ENCODE measurements at regions not wholly inside any gene's neighbourhood (a gene's known extent, or its start where the extent isn't known, plus 50 kb on each side); places are given as distances from the start of the nearest gene placed in this dataset.
"Not testable (repeated sequence)": the region's sequence is repeated elsewhere in the genome, so short reads cannot be mapped to it uniquely, and the experiment has no call there.

- no peaks in the 10 kb centered on the region for H3K4me1 Mint-ChIP-seq
- peaks cover 1% of the 10 kb centered on the region for H3K27me3 Mint-ChIP-seq
- H3K27ac Mint-ChIP-seq: no peak overlapping the region
- no peaks in the 10 kb centered on the region for H3K36me3 Mint-ChIP-seq
- H3K4me3 Mint-ChIP-seq: no peak overlapping the region
- H3K9me3 Mint-ChIP-seq: no peaks in the 10 kb centered on the region
These were observed 103.2 kb upstream of the SPATA31D4 start for GRCh38 chr9:81824802-81825730.

GRCh38 chr9:81825846-81826516 lies 102.2 kb upstream of the SPATA31D4 start:
- Mint-ChIP-seq H3K9me3 (no peaks in the 10 kb centered on the region), H3K36me3 (no peaks in the 10 kb centered on the region), H3K4me3 (no peak overlapping the region), H3K27ac (no peak overlapping the region), H3K27me3 (peaks cover under 1% of the 10 kb centered on the region), H3K4me1 (no peaks in the 10 kb centered on the region)

GRCh38 chr9:81826517-81826906 lies 101.7 kb upstream of the SPATA31D4 start:
- Mint-ChIP-seq H3K9me3 (no peaks in the 10 kb centered on the region), H3K27me3 (no peaks in the 10 kb centered on the region), H3K27ac (no peak overlapping the region), H3K4me3 (no peak overlapping the region), H3K4me1 (no peaks in the 10 kb centered on the region), H3K36me3 (no peaks in the 10 kb centered on the region)

- Mint-ChIP-seq H3K9me3 (no peaks in the 10 kb centered on the region), H3K27me3 (no peaks in the 10 kb centered on the region), H3K4me1 (no peaks in the 10 kb centered on the region), H3K4me3 (no peak overlapping the region), H3K27ac (no peak overlapping the region), H3K36me3 (no peaks in the 10 kb centered on the region)
These were observed 100.5 kb upstream of the SPATA31D4 start for GRCh38 chr9:81827616-81828296.

- no peak overlapping the region for H3K4me3 Mint-ChIP-seq
- H3K36me3 Mint-ChIP-seq: no peaks in the 10 kb centered on the region
- H3K27me3 Mint-ChIP-seq: no peaks in the 10 kb centered on the region
- H3K9me3 Mint-ChIP-seq: no peaks in the 10 kb centered on the region
- H3K4me1 Mint-ChIP-seq: no peaks in the 10 kb centered on the region
- H3K27ac Mint-ChIP-seq: no peak overlapping the region
These were observed 98.9 kb upstream of the SPATA31D4 start for GRCh38 chr9:81829195-81829882.

GRCh38 chr9:81830431-81830830 lies 97.8 kb upstream of the SPATA31D4 start:
- H3K27me3 Mint-ChIP-seq, H3K4me1 Mint-ChIP-seq, H3K4me3 Mint-ChIP-seq, H3K36me3 Mint-ChIP-seq, H3K27ac Mint-ChIP-seq, H3K9me3 Mint-ChIP-seq: not testable (repeated sequence)

- Mint-ChIP-seq H3K4me3 (no peak overlapping the region), H3K27me3 (no peaks in the 10 kb centered on the region), H3K9me3 (no peaks in the 10 kb centered on the region), H3K36me3 (no peaks in the 10 kb centered on the region), H3K27ac (no peak overlapping the region), H3K4me1 (no peaks in the 10 kb centered on the region)
These were observed 95.5 kb upstream of the SPATA31D4 start for GRCh38 chr9:81832571-81833285.

GRCh38 chr9:81833563-81834345 lies 94.5 kb upstream of the SPATA31D4 start:
- Mint-ChIP-seq H3K4me1 (no peaks in the 10 kb centered on the region), H3K27ac (no peak overlapping the region), H3K36me3 (no peaks in the 10 kb centered on the region), H3K9me3 (no peaks in the 10 kb centered on the region), H3K4me3 (no peak overlapping the region), H3K27me3 (no peaks in the 10 kb centered on the region)

GRCh38 chr9:81841333-81841732 lies 86.9 kb upstream of the SPATA31D4 start:
- Mint-ChIP-seq H3K9me3 (no peaks in the 10 kb centered on the region), H3K36me3 (no peaks in the 10 kb centered on the region), H3K27ac (no peak overlapping the region), H3K4me1 (no peaks in the 10 kb centered on the region), H3K27me3 (no peaks in the 10 kb centered on the region), H3K4me3 (no peak overlapping the region)

- H3K27ac Mint-ChIP-seq: no peak overlapping the region
- H3K4me3 Mint-ChIP-seq: no peak overlapping the region
- no peaks in the 10 kb centered on the region for H3K36me3 Mint-ChIP-seq
- H3K9me3 Mint-ChIP-seq: no peaks in the 10 kb centered on the region
- no peaks in the 10 kb centered on the region for H3K27me3 Mint-ChIP-seq
- no peaks in the 10 kb centered on the region for H3K4me1 Mint-ChIP-seq
These were observed 84.1 kb upstream of the SPATA31D4 start for GRCh38 chr9:81844131-81844567.

GRCh38 chr9:81847181-81847915 lies 80.9 kb upstream of the SPATA31D4 start:
- Mint-ChIP-seq H3K27ac (no peak overlapping the region), H3K4me1 (no peaks in the 10 kb centered on the region)

GRCh38 chr9:81848472-81848871 lies 79.8 kb upstream of the SPATA31D4 start:
- Mint-ChIP-seq H3K27ac (no peak overlapping the region), H3K4me3 (no peak overlapping the region), H3K27me3 (no peaks in the 10 kb centered on the region), H3K9me3 (no peaks in the 10 kb centered on the region), H3K4me1 (no peaks in the 10 kb centered on the region), H3K36me3 (no peaks in the 10 kb centered on the region)

More at GRCh38 chr9:81847181-81847915, 80.9 kb upstream of the SPATA31D4 start:
- Mint-ChIP-seq H3K27me3 (no peaks in the 10 kb centered on the region), H3K36me3 (no peaks in the 10 kb centered on the region), H3K4me3 (no peak overlapping the region), H3K9me3 (no peaks in the 10 kb centered on the region)

- no peak overlapping the region for H3K4me3 Mint-ChIP-seq
- no peaks in the 10 kb centered on the region for H3K9me3 Mint-ChIP-seq
- no peaks in the 10 kb centered on the region for H3K4me1 Mint-ChIP-seq
- H3K27me3 Mint-ChIP-seq: no peaks in the 10 kb centered on the region
- H3K27ac Mint-ChIP-seq: no peak overlapping the region
- no peaks in the 10 kb centered on the region for H3K36me3 Mint-ChIP-seq
These were observed 78.5 kb upstream of the SPATA31D4 start for GRCh38 chr9:81849631-81850259.

Measured in activated naive CD4-positive, alpha-beta T cell treated with anti-CD3 and anti-CD28 coated beads, Interleukin-2, amount 50 U/mL, for 24 hours (primary cell).